ENCODE measurements at regions not wholly inside any gene's neighbourhood (a gene's known extent, or its start where the extent isn't known, plus 50 kb on each side); places are given as distances from the start of the nearest gene placed in this dataset. TPM values are rescaled to one million over a fixed set of nuclear protein-coding genes. Genes with fewer than 3 reads are reported as not detected.

- 77% methylated on average over 4 of the region's 4 CpGs for WGBS
Observed at GRCh38 chr6:122347751-122348150, 51.7 kb upstream of the HSF2 start.

More at GRCh38 chr6:122347751-122348150, 51.7 kb upstream of the HSF2 start:
- Histone ChIP-seq H3K4me3 (ENCODE audit: low read depth in 1 of 3, low read length in 3 of 3) (no peak overlapping the region), H3K27me3 (ENCODE audit: control insufficient read depth in 4 of 4, insufficient read depth in 4 of 4, low read length in 3 of 4) (peaks cover 0 to 5% (median 0%) of the 10 kb centered on the region in 4 donors), H3K4me1 (ENCODE audit: control insufficient read depth in 4 of 4, insufficient read depth in 4 of 4, low read length in 3 of 4) (no peaks in the 10 kb centered on the region), H3K9me3 (ENCODE audit: control insufficient read depth in 4 of 4, low read length in 3 of 4) (no peaks in the 10 kb centered on the region), H3K9ac (ENCODE audit: low read depth in 1 of 2, low read length in 2 of 2) (no peak overlapping the region), H3K27ac (ENCODE audit: low read depth in 1 of 2, low read length in 2 of 2) (no peak overlapping the region), H3K36me3 (ENCODE audit: control insufficient read depth in 4 of 4, insufficient read depth in 3 of 4, low read depth in 1 of 4, low read length in 3 of 4) (no peaks in the 10 kb centered on the region)
- TF ChIP-seq, protein P1, sequence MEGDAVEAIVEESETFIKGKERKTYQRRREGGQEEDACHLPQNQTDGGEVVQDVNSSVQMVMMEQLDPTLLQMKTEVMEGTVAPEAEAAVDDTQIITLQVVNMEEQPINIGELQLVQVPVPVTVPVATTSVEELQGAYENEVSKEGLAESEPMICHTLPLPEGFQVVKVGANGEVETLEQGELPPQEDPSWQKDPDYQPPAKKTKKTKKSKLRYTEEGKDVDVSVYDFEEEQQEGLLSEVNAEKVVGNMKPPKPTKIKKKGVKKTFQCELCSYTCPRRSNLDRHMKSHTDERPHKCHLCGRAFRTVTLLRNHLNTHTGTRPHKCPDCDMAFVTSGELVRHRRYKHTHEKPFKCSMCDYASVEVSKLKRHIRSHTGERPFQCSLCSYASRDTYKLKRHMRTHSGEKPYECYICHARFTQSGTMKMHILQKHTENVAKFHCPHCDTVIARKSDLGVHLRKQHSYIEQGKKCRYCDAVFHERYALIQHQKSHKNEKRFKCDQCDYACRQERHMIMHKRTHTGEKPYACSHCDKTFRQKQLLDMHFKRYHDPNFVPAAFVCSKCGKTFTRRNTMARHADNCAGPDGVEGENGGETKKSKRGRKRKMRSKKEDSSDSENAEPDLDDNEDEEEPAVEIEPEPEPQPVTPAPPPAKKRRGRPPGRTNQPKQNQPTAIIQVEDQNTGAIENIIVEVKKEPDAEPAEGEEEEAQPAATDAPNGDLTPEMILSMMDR (IDR thresholded peaks at IDR 0.05; ENCODE audit: low read depth, low read length, missing input control), result no peak
- TF ChIP-seq ATF3 (IDR thresholded peaks at IDR 0.05) (no peak), NR2F2 (IDR thresholded peaks at IDR 0.05) (no peak), HNF4G (IDR thresholded peaks at IDR 0.05) (no peak), HNF4A (conservative IDR thresholded peaks at IDR 0.05) (no peak)
- no peak for DNase-seq (ENCODE audit: low spot score)

Small RNA genes in the stretch of these regions (small RNA-seq; reads per million reads assigned to genes)
- not detected for gene AL603865.2
- gene RNU1-18P, result 0.55 reads per million, percentile 60 among the genes with 10 or more reads in this experiment
- 0.09 reads per million for gene RNU2-8P
- not detected for gene RNU4-76P

All from liver (tissue), 9 donors.